ENCODE measurements at regions not wholly inside any gene's neighbourhood (a gene's known extent, or its start where the extent isn't known, plus 50 kb on each side); places are given as distances from the start of the nearest gene placed in this dataset.

DNA sequence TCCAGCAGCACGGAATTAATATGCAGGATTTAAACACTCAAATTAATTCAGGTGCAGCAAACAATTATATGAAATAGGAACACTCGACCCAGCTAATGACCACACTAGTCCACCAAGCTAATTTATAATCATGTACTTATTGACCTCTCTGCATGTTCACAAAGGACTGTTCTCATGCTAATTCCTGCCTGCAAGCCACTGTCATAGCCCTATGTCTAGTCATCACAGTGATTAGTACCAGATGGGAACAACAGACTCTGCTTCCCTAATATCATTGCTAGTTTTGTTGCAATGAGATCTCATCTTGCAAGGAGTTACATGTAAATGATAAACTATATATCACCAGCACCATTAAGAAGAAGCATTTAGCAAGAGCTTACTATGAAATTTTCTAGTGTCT lies 553.0 kb upstream of the GRAMD2B start:
- peaks cover 3% of the 10 kb centered on the region for H3K9me3 Mint-ChIP-seq
- no peak for DNase-seq (ENCODE audit: low read depth, low spot score)
- H3K27ac Mint-ChIP-seq (ENCODE audit: unreplicated experiment): no peak overlapping the region
- peaks cover 15% of the 10 kb centered on the region for H3K4me1 Mint-ChIP-seq
- no peak overlapping the region for H3K4me3 Mint-ChIP-seq
- no peaks in the 10 kb centered on the region for H3K36me3 Mint-ChIP-seq (ENCODE audit: low read depth)
- H3K27me3 Mint-ChIP-seq (ENCODE audit: low read depth): no peaks in the 10 kb centered on the region
- TF ChIP-seq CTCF (conservative IDR thresholded peaks at IDR 0.05): no peak

DNA sequence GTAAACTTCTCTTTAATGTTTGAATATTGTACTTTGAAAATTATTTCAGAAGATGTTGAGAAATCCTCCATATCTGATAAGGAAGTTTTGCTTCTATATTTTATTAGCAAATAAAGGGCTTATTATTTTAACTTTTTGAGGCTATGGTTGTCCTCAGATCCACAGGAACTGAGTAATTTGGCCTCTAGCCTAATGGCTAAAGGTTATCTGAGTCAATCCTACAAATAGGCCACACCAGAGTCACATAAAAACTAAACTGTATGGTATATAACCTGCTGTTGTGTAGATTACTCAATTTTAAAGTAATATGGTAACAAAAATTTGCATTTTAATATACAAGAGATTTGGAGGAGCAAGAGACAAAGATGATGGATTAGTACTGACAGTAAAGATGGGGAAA lies 549.2 kb upstream of the GRAMD2B start:
- TF ChIP-seq CTCF (conservative IDR thresholded peaks at IDR 0.05): no peak
- Mint-ChIP-seq H3K4me1 (peaks cover 17% of the 10 kb centered on the region), H3K27ac (ENCODE audit: unreplicated experiment) (no peak overlapping the region)

DNA sequence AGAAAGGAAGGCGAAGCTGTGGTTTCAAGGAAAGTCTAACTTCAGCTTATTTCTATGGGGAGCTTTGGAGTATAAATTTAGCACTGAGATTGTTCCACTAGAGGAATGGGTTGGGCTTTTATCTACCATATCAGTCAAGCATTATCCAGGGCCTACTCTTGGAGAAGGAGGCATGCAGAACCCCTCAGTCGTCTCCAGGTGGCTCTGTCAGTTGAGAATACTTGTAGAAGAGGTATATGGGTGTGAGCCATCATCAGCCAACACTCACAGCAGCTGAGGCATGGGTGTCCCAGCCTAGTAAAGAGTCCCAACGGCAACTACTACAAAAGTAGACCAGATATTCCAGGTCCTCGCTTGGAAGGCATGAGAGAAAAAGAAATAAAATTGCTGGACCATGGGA lies 548.5 kb upstream of the GRAMD2B start:
- no peak overlapping the region for H3K27ac Mint-ChIP-seq (ENCODE audit: unreplicated experiment)
- no peak for DNase-seq (ENCODE audit: low read depth, low spot score)
- no peak overlapping the region for H3K4me3 Mint-ChIP-seq
- H3K36me3 Mint-ChIP-seq (ENCODE audit: low read depth): peaks cover 2% of the 10 kb centered on the region
- H3K9me3 Mint-ChIP-seq: peaks cover 12% of the 10 kb centered on the region
- no peaks in the 10 kb centered on the region for H3K27me3 Mint-ChIP-seq (ENCODE audit: low read depth)
- TF ChIP-seq CTCF (conservative IDR thresholded peaks at IDR 0.05): no peak
- H3K4me1 Mint-ChIP-seq: peaks cover 17% of the 10 kb centered on the region

More for the DNA sequence above, 549.2 kb upstream of the GRAMD2B start:
- no peaks in the 10 kb centered on the region for H3K36me3 Mint-ChIP-seq (ENCODE audit: low read depth)
- H3K9me3 Mint-ChIP-seq: peaks cover 9% of the 10 kb centered on the region
- no peak overlapping the region for H3K4me3 Mint-ChIP-seq
- DNase-seq (ENCODE audit: low read depth, low spot score): no peak
- H3K27me3 Mint-ChIP-seq (ENCODE audit: low read depth): no peaks in the 10 kb centered on the region

DNA sequence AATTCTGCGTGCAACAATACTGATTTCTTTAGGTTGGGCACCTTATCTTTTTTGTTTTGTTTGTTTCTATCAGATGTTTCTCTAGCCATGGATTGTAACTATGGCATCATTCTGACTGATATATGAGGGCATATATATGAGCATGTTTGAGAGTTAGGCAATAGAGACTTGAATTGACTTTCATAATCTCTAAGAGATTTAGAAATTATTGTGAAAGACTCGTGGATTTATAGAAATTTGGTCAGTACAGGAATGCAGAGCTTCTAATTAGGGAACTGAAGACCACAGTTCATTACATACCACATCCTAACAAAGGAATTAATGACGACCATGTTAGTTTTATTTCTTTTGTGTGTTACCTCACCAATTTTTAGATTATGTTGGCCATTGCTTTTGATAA lies 546.0 kb upstream of the GRAMD2B start:
- no peaks in the 10 kb centered on the region for H3K27me3 Mint-ChIP-seq (ENCODE audit: low read depth)
- no peak for TF ChIP-seq CTCF (conservative IDR thresholded peaks at IDR 0.05)
- H3K36me3 Mint-ChIP-seq (ENCODE audit: low read depth): peaks cover 2% of the 10 kb centered on the region
- peaks cover 7% of the 10 kb centered on the region for H3K4me1 Mint-ChIP-seq
- H3K27ac Mint-ChIP-seq (ENCODE audit: unreplicated experiment): no peak overlapping the region
- H3K4me3 Mint-ChIP-seq: no peak overlapping the region
- peaks cover 12% of the 10 kb centered on the region for H3K9me3 Mint-ChIP-seq
- DNase-seq (ENCODE audit: low read depth, low spot score): no peak

DNA sequence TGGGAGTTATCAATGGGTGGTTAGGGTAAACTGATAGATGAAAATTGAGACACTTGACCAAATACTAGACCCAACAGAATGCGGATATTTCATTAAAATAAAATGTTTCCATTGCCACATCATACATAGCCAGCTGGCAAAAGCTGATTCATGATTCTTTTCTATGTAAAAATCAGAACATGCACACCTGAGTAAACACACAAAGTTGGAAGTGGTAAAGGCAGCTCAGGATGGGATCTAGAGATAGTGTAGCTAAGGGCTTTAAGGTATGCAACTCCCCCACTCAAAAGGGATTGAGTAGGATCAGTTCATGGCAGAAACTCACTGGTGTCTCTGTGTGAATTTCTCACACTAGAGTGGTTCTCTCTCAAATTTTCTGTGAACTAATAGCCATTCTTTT lies 541.1 kb upstream of the GRAMD2B start:
- DNase-seq (ENCODE audit: low read depth, low spot score): no peak
- H3K27ac Mint-ChIP-seq (ENCODE audit: unreplicated experiment): no peak overlapping the region
- H3K4me3 Mint-ChIP-seq: no peak overlapping the region
- H3K4me1 Mint-ChIP-seq: peaks cover 7% of the 10 kb centered on the region
- no peak for TF ChIP-seq CTCF (conservative IDR thresholded peaks at IDR 0.05)
- peaks cover 7% of the 10 kb centered on the region for H3K9me3 Mint-ChIP-seq
- H3K36me3 Mint-ChIP-seq (ENCODE audit: low read depth): peaks cover 2% of the 10 kb centered on the region
- H3K27me3 Mint-ChIP-seq (ENCODE audit: low read depth): no peaks in the 10 kb centered on the region

DNA sequence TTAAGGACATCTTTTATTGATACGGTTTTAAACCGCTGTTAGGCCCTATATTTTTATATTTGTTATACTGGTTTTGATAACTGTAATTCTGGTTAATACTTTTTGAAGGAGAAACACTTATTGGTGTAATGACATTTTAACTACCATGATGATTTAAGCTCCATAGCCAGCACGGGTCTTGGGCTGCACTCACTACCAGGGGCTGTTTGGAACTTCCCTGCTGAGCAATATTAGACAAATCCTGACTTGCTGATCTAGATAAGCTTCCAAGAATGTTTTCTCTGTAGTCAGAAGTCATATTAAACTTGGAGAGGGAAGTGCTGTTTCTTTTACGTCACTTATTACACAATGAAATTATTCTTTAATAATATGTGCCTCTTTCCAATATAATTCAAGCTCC lies 540.0 kb upstream of the GRAMD2B start:
- Mint-ChIP-seq H3K27ac (ENCODE audit: unreplicated experiment) (no peak overlapping the region), H3K27me3 (ENCODE audit: low read depth) (no peaks in the 10 kb centered on the region), H3K4me1 (peaks cover 6% of the 10 kb centered on the region), H3K4me3 (no peak overlapping the region), H3K9me3 (peaks cover 6% of the 10 kb centered on the region), H3K36me3 (ENCODE audit: low read depth) (peaks cover 2% of the 10 kb centered on the region)
- no peak for TF ChIP-seq CTCF (conservative IDR thresholded peaks at IDR 0.05)
- no peak for DNase-seq (ENCODE audit: low read depth, low spot score)

Measured in neural crest cell (in vitro differentiated cells).